ENCODE measurements at regions not wholly inside any gene's neighbourhood (a gene's known extent, or its start where the extent isn't known, plus 50 kb on each side); places are given as distances from the start of the nearest gene placed in this dataset.

GRCh38 chrX:84747516-84747915, 245.3 kb upstream of the HDX start:
- DNase-seq (no peak), ATAC-seq (no peak)
- Mint-ChIP-seq H3K27me3 (ENCODE audit: low read depth in 2 of 2) (peaks cover 0 to 6% of the 10 kb centered on the region in 2 donors), H3K9me3 (peaks cover 0 to 5% of the 10 kb centered on the region in 2 donors), H3K4me3 (no peak overlapping the region), H3K4me1 (no peaks in the 10 kb centered on the region), H3K36me3 (no peaks in the 10 kb centered on the region), H3K27ac (no peak overlapping the region)
- Histone ChIP-seq H3K4me1 (ENCODE audit: control insufficient read depth, insufficient read depth, low read length) (no peaks in the 10 kb centered on the region), H3K9me3 (ENCODE audit: control insufficient read depth, insufficient read depth, low read length) (no peaks in the 10 kb centered on the region), H3K27ac (ENCODE audit: low read length) (no peak overlapping the region), H3K4me3 (ENCODE audit: low read length) (no peak overlapping the region), H3K27me3 (ENCODE audit: control insufficient read depth, insufficient read depth, low read length) (no peaks in the 10 kb centered on the region), H3K36me3 (ENCODE audit: control insufficient read depth, insufficient read depth, low read length) (no peaks in the 10 kb centered on the region)
- intact Hi-C loops (cut with micrococcal nuclease) = no loop called here
- 88% methylated on average over 2 of the region's 5 CpGs for WGBS (ENCODE audit: insufficient coverage)
- TF ChIP-seq CTCF (IDR thresholded peaks at IDR 0.05) = no peak

DNA sequence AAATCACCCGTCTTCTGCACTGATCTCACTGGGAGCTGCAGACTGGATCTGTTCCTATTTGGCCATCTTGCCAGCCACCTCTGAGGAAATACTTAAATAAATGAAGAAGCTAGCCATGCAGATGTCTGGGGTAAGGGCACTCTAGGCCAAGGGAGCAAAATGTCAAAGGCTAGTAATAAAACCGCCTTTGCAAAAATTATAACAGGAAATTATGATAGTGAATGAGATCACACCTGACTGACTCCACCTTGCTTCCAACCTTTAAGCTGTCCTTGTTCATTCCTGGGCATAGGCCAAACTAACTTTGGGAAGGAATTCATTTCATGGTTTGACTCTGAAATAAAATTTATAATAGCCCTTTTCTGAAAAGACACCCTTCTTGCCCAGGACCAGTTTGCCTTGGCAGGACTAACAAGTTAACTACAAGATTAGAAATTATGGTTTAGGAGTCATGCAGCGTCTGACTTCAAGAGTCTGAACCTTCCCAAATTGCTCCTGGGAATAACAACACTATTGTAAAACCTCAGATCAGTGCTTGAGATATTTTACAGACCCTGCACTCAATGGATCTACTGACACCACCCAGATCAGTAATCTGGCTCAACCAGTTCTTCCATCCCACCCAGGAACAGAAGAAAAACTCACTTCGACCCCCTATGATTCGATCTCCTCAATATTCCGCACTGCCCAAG, 246.9 kb upstream of the HDX start:
- peaks cover 0 to 5% of the 10 kb centered on the region in 2 donors for H3K9me3 Mint-ChIP-seq
- DNase-seq = no peak
- H3K36me3 ChIP-seq (ENCODE audit: control insufficient read depth, insufficient read depth, low read length) = no peaks in the 10 kb centered on the region
- no peak for TF ChIP-seq CTCF (IDR thresholded peaks at IDR 0.05)
- no peaks in the 10 kb centered on the region for H3K36me3 Mint-ChIP-seq
- H3K27ac Mint-ChIP-seq = no peak overlapping the region
- H3K4me3 ChIP-seq (ENCODE audit: low read length) = no peak overlapping the region
- peaks cover 0 to 6% of the 10 kb centered on the region in 2 donors for H3K27me3 Mint-ChIP-seq (ENCODE audit: low read depth in 2 of 2)
- H3K4me1 ChIP-seq (ENCODE audit: control insufficient read depth, insufficient read depth, low read length) = no peaks in the 10 kb centered on the region
- H3K4me1 Mint-ChIP-seq = no peaks in the 10 kb centered on the region
- H3K9me3 ChIP-seq (ENCODE audit: control insufficient read depth, insufficient read depth, low read length) = no peaks in the 10 kb centered on the region
- H3K4me3 Mint-ChIP-seq = no peak overlapping the region
- ATAC-seq = no peak
- intact Hi-C loops (cut with micrococcal nuclease) = no loop called here
- H3K27ac ChIP-seq (ENCODE audit: low read length) = no peak overlapping the region
- no peaks in the 10 kb centered on the region for H3K27me3 ChIP-seq (ENCODE audit: control insufficient read depth, insufficient read depth, low read length)
- WGBS (ENCODE audit: insufficient coverage) = 89% methylated on average over 6 of the region's 6 CpGs

DNA sequence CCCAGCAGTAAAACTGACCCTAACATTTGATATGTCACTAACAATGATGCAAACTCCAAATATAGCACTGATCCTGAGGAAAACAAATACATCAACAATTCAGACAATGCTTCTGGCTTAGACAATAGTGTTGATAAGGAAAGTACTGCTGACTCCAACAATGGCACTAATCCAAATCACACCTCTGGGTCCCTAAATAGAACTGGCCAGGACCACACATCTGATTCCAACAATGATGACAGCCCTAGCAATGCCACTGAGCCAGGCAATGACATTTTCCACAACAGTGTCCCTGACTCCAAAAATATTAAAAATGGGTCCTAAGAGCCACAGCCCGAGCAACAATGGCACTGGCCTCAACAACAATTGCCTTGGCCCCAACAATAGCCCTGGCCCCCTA, 243.1 kb upstream of the APOOL start:
- no peaks in the 10 kb centered on the region for H3K36me3 ChIP-seq (ENCODE audit: control insufficient read depth, insufficient read depth, low read length)
- no peaks in the 10 kb centered on the region for H3K4me1 ChIP-seq (ENCODE audit: control insufficient read depth, insufficient read depth, low read length)
- no peaks in the 10 kb centered on the region for H3K36me3 Mint-ChIP-seq
- H3K4me1 Mint-ChIP-seq = no peaks in the 10 kb centered on the region
- TF ChIP-seq CTCF (IDR thresholded peaks at IDR 0.05) = no peak
- H3K27ac ChIP-seq (ENCODE audit: low read length) = no peak overlapping the region
- H3K9me3 ChIP-seq (ENCODE audit: control insufficient read depth, insufficient read depth, low read length) = no peaks in the 10 kb centered on the region
- H3K4me3 ChIP-seq (ENCODE audit: low read length) = no peak overlapping the region
- intact Hi-C loops (cut with micrococcal nuclease) = no loop called here
- DNase-seq (no peak), ATAC-seq (no peak)
- no peaks in the 10 kb centered on the region for H3K27me3 ChIP-seq (ENCODE audit: control insufficient read depth, insufficient read depth, low read length)
- H3K27me3 Mint-ChIP-seq (ENCODE audit: low read depth in 2 of 2) = no peaks in the 10 kb centered on the region
- H3K9me3 Mint-ChIP-seq = peaks cover 0 to 2% of the 10 kb centered on the region in 2 donors
- no peak overlapping the region for H3K4me3 Mint-ChIP-seq
- no peak overlapping the region for H3K27ac Mint-ChIP-seq
- 100% methylated on average over 1 of the region's 1 CpG for WGBS (ENCODE audit: insufficient coverage)

GRCh38 chrX:84796321-84796720, 207.4 kb upstream of the APOOL start:
- WGBS (ENCODE audit: insufficient coverage) = no CpG with 5 or more reads among the region's 1 CpG
- Mint-ChIP-seq H3K27me3 (ENCODE audit: low read depth in 2 of 2) (no peaks in the 10 kb centered on the region), H3K27ac (no peak overlapping the region), H3K4me3 (no peak overlapping the region), H3K36me3 (no peaks in the 10 kb centered on the region), H3K4me1 (no peaks in the 10 kb centered on the region), H3K9me3 (peaks cover 2 to 5% of the 10 kb centered on the region in 2 donors)
- Histone ChIP-seq H3K27ac (ENCODE audit: low read length) (no peak overlapping the region), H3K9me3 (ENCODE audit: control insufficient read depth, insufficient read depth, low read length) (no peaks in the 10 kb centered on the region), H3K4me3 (ENCODE audit: low read length) (no peak overlapping the region), H3K4me1 (ENCODE audit: control insufficient read depth, insufficient read depth, low read length) (no peaks in the 10 kb centered on the region), H3K27me3 (ENCODE audit: control insufficient read depth, insufficient read depth, low read length) (no peaks in the 10 kb centered on the region), H3K36me3 (ENCODE audit: control insufficient read depth, insufficient read depth, low read length) (no peaks in the 10 kb centered on the region)
- DNase-seq (no peak), ATAC-seq (no peak)
- intact Hi-C loops (cut with micrococcal nuclease) = no loop called here
- TF ChIP-seq CTCF (IDR thresholded peaks at IDR 0.05) = no peak

Measured in natural killer cell (primary cell).